ENCODE measurements at regions not wholly inside any gene's neighbourhood (a gene's known extent, or its start where the extent isn't known, plus 50 kb on each side); places are given as distances from the start of the nearest gene placed in this dataset.

DNA sequence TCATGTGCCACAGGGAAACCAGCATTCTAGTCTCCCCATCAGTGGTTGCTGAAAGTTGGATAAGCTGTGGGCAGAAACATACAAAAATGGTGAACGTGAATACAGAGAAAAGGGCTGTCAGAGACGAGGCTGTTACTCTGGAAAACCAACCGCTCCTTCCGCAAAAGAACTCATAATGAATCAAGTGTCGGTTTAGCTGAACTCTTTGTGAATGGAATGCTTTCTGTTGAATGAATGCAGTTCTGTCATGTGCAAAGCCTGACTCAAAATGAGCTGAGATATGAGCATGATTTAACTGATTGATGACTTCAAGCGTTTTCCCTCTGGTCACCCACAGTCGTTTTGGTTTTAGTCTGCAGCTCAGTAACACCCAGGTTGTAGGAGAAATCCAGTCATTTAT, 298.3 kb downstream of the ETS1 start (continued):
- TF ChIP-seq, protein P1, sequence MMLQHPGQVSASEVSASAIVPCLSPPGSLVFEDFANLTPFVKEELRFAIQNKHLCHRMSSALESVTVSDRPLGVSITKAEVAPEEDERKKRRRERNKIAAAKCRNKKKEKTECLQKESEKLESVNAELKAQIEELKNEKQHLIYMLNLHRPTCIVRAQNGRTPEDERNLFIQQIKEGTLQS (IDR thresholded peaks at IDR 0.05; ENCODE audit: borderline replicate concordance, extremely low read depth, low read depth, low read length), result no peak
- TF ChIP-seq SRF (IDR thresholded peaks at IDR 0.05; ENCODE audit: low read depth in 2 of 2, low read length in 2 of 2) (0 out of 4 replicates have a peak, but pooled peaks of 1 of the 2 experiments have one; percentile 45), SMARCA5 (IDR thresholded peaks at IDR 0.05) (no peak), KLF5 (IDR thresholded peaks at IDR 0.05; ENCODE audit: partially characterized antibody) (no peak), ETV6 (conservative IDR thresholded peaks at IDR 0.05 in 1 of 2, IDR thresholded peaks at IDR 0.05 in 1 of 2; ENCODE audit: borderline replicate concordance in 1 of 2, low read depth in 1 of 2) (peak in 1 of 2 experiments; percentile 79; a peak in 2 of 4 replicates), EZH2 (IDR thresholded peaks at IDR 0.05; ENCODE audit: borderline replicate concordance, control insufficient read depth, low read depth, low read length) (no peak), HDAC2 (IDR thresholded peaks at IDR 0.05) (no peak), KDM1A (IDR thresholded peaks at IDR 0.05; ENCODE audit: borderline replicate concordance) (no peak), CEBPB (IDR thresholded peaks at IDR 0.05; ENCODE audit: borderline replicate concordance in 1 of 2, low read depth in 2 of 2, low read length in 2 of 2) (no peak), BCL11A (IDR thresholded peaks at IDR 0.05; ENCODE audit: low read depth, low read length) (peak; percentile 95), MEF2A (IDR thresholded peaks at IDR 0.05; ENCODE audit: insufficient read depth, low read depth, low read length) (0 out of 2 replicates have a peak, but pooled peaks have one; percentile 42), PML (IDR thresholded peaks at IDR 0.05; ENCODE audit: low read length) (0 out of 2 replicates have a peak, but pooled peaks have one; percentile 33), EP300 (IDR thresholded peaks at IDR 0.05; ENCODE audit: borderline replicate concordance in 1 of 2, control insufficient read depth in 1 of 2, low read depth in 2 of 2, low read length in 2 of 2) (peak; percentile 84 to 96), DPF2 (IDR thresholded peaks at IDR 0.05) (peak; percentile 95), SMAD1 (IDR thresholded peaks at IDR 0.05; ENCODE audit: low read depth, partially characterized antibody) (no peak), STAT1 (conservative IDR thresholded peaks at IDR 0.05) (no peak)
- TF ChIP-seq, protein P2, sequence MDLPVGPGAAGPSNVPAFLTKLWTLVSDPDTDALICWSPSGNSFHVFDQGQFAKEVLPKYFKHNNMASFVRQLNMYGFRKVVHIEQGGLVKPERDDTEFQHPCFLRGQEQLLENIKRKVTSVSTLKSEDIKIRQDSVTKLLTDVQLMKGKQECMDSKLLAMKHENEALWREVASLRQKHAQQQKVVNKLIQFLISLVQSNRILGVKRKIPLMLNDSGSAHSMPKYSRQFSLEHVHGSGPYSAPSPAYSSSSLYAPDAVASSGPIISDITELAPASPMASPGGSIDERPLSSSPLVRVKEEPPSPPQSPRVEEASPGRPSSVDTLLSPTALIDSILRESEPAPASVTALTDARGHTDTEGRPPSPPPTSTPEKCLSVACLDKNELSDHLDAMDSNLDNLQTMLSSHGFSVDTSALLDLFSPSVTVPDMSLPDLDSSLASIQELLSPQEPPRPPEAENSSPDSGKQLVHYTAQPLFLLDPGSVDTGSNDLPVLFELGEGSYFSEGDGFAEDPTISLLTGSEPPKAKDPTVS (IDR thresholded peaks at IDR 0.05; ENCODE audit: low read depth, low read length), result no peak
- TF ChIP-seq, protein P3, sequence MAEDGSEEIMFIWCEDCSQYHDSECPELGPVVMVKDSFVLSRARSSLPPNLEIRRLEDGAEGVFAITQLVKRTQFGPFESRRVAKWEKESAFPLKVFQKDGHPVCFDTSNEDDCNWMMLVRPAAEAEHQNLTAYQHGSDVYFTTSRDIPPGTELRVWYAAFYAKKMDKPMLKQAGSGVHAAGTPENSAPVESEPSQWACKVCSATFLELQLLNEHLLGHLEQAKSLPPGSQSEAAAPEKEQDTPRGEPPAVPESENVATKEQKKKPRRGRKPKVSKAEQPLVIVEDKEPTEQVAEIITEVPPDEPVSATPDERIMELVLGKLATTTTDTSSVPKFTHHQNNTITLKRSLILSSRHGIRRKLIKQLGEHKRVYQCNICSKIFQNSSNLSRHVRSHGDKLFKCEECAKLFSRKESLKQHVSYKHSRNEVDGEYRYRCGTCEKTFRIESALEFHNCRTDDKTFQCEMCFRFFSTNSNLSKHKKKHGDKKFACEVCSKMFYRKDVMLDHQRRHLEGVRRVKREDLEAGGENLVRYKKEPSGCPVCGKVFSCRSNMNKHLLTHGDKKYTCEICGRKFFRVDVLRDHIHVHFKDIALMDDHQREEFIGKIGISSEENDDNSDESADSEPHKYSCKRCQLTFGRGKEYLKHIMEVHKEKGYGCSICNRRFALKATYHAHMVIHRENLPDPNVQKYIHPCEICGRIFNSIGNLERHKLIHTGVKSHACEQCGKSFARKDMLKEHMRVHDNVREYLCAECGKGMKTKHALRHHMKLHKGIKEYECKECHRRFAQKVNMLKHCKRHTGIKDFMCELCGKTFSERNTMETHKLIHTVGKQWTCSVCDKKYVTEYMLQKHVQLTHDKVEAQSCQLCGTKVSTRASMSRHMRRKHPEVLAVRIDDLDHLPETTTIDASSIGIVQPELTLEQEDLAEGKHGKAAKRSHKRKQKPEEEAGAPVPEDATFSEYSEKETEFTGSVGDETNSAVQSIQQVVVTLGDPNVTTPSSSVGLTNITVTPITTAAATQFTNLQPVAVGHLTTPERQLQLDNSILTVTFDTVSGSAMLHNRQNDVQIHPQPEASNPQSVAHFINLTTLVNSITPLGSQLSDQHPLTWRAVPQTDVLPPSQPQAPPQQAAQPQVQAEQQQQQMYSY (CRISPR knock-in tag; IDR thresholded peaks at IDR 0.05), result no peak
- TF ChIP-seq, protein P4, sequence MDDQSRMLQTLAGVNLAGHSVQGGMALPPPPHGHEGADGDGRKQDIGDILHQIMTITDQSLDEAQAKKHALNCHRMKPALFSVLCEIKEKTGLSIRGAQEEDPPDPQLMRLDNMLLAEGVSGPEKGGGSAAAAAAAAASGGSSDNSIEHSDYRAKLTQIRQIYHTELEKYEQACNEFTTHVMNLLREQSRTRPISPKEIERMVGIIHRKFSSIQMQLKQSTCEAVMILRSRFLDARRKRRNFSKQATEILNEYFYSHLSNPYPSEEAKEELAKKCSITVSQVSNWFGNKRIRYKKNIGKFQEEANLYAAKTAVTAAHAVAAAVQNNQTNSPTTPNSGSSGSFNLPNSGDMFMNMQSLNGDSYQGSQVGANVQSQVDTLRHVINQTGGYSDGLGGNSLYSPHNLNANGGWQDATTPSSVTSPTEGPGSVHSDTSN (IDR thresholded peaks at IDR 0.05; ENCODE audit: insufficient replicate concordance, low read depth, low read length), result peak; percentile 56
- TF ChIP-seq, protein P5, sequence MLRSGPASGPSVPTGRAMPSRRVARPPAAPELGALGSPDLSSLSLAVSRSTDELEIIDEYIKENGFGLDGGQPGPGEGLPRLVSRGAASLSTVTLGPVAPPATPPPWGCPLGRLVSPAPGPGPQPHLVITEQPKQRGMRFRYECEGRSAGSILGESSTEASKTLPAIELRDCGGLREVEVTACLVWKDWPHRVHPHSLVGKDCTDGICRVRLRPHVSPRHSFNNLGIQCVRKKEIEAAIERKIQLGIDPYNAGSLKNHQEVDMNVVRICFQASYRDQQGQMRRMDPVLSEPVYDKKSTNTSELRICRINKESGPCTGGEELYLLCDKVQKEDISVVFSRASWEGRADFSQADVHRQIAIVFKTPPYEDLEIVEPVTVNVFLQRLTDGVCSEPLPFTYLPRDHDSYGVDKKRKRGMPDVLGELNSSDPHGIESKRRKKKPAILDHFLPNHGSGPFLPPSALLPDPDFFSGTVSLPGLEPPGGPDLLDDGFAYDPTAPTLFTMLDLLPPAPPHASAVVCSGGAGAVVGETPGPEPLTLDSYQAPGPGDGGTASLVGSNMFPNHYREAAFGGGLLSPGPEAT (IDR thresholded peaks at IDR 0.05; ENCODE audit: low read depth), result peak; percentile 84

All from GM12878 (cell line).